ENCODE measurements at regions not wholly inside any gene's neighbourhood (a gene's known extent, or its start where the extent isn't known, plus 50 kb on each side); places are given as distances from the start of the nearest gene placed in this dataset.
"Not testable (repeated sequence)": the region's sequence is repeated elsewhere in the genome, so short reads cannot be mapped to it uniquely, and the experiment has no call there.

DNA sequence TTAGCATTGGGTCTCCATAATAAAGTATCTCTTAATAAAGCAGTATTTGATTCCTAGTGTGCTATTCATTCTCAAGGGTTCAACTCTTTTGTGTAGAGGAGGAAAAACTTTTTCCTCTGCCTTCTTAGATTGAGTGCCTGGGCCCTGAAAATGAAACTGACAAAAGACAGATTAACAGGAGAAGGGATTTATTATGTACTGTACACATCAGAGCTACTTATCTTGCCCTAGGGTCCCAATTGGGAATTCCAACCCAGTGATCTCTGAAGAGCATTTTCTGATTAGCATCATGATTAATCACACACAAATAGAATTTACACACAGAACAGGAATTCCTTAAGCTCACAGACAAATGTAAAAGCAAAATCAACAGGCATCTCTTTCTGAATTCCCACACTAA is 128.9 kb downstream of the CD164 start:
- no peak for DNase-seq

- DNase-seq = no peak
Observed at GRCh38 chr6:109252261-109253041, 129.8 kb downstream of the CD164 start.

DNA sequence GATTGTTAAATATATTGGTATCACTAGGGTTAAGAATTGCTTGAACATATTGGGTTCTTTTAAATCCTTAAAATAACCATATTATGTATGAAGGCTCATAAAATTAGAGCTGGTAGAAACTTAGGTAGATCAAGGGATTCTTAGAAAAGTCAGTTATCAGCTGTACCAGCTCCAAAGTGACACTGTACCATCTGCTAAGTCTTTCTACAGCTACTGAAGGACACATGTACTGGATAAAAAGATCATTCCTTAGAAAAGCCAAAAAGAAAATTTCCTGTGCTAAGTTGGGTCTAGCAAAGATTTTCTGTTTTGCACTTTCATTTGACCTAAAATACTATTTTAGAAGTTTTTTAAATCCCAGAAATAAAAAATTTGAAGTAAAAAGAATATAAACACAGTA is 130.4 kb downstream of the CD164 start:
- no peak for DNase-seq

DNA sequence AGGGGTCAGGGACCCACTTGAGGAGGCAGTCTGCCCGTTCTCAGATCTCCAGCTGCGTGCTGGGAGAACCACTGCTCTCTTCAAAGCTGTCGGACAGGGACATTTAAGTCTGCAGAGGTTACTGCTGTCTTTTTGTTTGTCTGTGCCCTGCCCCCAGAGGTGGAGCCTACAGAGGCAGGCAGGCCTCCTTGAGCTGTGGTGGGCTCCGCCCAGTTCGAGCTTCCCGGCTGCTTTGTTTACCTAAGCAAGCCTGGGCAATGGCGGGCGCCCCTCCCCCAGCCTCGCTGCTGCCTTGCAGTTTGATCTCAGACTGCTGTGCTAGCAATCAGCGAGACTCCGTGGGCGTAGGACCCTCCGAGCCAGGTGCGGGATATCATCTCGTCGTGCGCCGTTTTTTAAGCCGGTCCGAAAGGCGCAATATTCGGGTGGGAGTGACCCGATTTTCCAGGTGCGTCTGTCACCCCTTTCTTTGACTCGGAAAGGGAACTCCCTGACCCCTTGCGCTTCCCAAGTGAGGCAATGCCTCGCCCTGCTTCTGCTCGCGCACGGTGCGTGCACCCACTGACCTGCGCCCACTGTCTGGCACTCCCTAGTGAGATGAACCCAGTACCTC is 131.6 kb downstream of the CD164 start:
- not testable (repeated sequence) for DNase-seq

- no peak for DNase-seq
Observed at GRCh38 chr6:109243863-109244825, 138.1 kb downstream of the CD164 start.

- DNase-seq = no peak
Observed at GRCh38 chr6:109242925-109243324, 139.3 kb downstream of the CD164 start.

GRCh38 chr6:109242029-109242428 is 140.2 kb downstream of the CD164 start:
- DNase-seq = no peak

- no peak for DNase-seq
Observed at GRCh38 chr6:109241199-109241598, 141.1 kb downstream of the CD164 start.

- no peak for DNase-seq
Observed at GRCh38 chr6:109240370-109241084, 141.7 kb downstream of the CD164 start.

DNA sequence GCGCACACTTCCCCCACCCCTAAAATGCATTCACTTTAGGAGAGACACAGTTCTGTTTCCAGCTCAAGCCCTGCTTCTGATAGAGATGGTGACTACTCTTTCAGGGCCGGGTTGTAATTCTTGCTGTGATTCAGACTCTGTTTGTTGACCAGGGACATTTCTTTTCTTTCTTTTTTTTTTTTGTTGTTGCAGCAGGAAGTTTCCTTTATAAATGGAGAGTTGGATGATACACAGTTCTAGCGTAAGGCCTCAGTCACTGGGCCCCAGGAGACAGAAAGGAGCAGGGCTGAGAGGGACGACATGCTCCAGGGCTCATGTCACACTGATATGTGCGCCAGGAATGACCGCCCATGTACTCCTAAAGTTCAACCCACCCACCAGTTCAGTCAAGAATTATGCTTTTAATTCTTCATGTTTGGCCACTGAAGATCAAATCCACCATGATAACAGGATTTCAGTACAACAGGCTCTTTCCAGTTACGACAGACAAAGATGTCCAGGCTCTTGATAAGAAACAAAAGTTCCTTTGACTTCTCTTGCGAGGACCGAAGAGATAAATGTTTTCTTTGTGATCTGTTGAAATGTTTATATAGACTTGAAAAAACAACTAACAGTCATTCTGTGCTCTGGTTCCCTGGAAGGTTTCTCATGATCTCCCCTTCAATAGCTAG is 142.5 kb downstream of the CD164 start:
- no peak for DNase-seq

- no peak for DNase-seq
Observed at GRCh38 chr6:109239160-109239559, 143.1 kb downstream of the CD164 start.

GRCh38 chr6:109238396-109238795 is 143.1 kb downstream of the CEP57L1 start:
- DNase-seq = no peak

DNA sequence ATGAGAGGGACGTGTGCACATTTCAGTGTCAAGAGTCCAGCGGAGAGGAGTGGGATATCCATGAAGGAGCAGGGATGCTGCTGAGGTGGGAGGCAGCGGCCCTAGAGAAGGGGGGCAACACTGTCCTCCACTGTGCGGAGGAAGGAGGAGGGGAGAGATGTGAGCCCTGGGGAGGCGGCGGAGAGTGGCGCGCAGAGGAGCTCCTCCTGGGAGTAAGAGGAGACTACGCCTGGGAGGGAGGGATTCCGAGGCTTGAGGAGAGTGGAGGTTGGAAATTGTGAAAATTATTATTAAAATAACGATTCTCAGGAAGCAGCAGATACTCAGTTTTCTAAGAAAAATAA is 142.7 kb downstream of the CEP57L1 start:
- DNase-seq = no peak

DNA sequence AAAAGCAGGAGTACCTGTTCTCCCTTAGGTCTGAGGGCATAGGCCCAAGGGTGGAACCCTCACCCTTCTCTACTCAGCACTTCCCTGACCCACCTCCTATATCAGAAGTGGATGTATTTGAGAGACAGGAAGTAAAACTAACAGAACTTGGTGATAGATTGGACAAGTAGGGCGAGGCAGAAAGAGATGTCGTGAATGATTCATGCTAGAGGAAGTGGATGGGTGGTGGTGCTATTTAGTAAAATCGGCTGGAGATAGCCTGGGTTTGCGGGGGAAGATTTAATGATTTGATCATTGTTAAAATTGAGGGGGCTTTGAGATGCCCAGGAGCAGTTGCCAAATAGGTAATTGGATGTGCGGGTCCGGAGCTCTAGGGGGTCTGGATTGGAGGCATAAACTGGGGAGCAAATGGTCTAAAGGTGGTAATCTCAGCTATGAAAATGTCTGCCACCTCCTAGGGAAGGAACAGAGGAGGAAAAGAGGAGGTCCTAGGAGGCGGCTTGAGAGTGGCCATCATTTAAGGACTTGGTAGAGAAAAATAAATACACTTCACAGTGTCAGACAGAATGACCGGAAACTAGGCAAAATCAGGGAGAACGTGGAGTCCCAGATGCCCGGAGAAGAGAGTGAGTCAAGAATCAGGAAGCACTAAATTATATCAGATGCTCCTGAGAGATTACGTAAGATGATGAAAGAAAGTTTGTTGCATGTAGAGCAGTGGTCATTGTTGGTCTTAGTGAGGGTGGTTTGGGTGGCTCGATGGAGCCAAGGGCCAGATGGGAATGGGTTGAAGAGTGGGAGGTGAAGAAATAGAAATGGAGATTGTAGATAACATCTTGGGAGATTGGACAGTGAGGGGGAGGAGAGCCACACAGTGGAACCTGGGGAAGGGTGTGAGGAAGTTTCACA is 142.0 kb downstream of the CEP57L1 start:
- no peak for DNase-seq

- peak; percentile 6 for DNase-seq
Observed at GRCh38 chr6:109236115-109237076, 141.1 kb downstream of the CEP57L1 start.

DNA sequence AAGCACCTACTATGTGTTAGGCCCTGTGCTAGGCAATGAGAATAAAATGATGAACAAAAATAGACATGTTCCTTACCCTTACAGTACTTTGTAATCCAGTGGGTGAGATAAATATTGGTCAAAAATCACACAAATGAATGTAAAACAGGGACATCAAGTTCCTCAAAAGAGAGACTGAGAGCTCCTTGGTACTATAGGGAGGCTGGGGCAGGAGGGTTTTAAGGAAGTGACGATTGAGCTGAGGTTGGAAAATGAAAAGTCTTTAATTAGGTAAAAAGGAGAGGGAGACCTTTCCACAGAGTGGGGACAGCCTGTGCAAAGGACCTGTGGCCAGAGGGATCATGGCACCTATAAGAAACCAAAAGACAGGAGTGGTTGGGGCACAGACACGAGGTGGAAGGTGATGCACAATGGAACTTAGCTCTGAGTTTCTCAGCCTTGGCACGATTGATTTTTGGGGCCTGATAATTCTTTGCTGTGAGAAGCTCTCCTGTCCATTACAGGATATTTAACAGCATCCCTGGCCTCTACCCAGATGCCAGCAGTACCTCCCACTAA is 140.3 kb downstream of the CEP57L1 start:
- DNase-seq = no peak

DNA sequence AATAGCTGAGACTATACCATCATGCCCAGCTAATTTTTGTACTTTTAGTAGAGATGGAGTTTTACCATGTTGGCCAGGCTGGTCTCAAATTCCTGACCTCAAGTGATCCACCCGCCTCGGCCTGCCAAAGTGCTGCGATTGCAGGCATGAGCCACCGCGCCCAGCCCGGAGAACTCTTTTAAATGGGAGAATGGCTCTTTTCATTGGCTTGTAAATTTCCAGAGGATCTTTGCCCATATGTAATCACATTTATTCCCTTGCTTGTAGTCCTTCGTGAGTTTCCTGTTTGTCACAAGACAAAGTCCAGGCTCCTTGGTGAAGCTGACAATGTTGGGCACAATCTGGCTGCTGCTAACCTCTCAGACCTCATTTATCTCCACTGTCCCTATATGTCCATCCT is 135.1 kb downstream of the CEP57L1 start:
- no peak for DNase-seq

DNA sequence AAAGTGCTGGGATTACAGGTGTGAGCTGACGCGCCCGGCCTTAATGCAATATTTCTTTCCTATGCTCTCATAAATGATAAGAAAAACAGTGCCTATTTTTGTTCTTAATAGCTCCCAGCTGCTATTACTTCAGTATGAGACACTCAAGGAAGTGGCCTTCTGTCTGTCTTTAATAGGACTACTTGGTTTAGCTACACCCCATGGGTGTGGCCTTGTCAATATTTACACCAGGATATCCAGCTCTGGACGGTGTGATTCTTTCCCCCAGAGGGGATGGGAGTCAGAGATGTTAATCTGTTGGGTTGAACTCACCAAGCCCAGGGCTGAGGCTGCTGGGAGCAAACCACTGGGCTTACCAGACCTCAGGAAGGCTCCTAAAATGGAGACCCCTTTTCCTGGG is 134.2 kb downstream of the CEP57L1 start:
- DNase-seq = no peak

GRCh38 chr6:109227646-109228045 is 132.3 kb downstream of the CEP57L1 start:
- DNase-seq = no peak

GRCh38 chr6:109226353-109226752 is 131.0 kb downstream of the CEP57L1 start:
- DNase-seq = no peak

Measured in NCI-H1105 (cell line).